ENCODE measurements at regions not wholly inside any gene's neighbourhood (a gene's known extent, or its start where the extent isn't known, plus 50 kb on each side); places are given as distances from the start of the nearest gene placed in this dataset.

GRCh38 chr2:136250131-136250530 lies 132.2 kb upstream of the CXCR4 start:
- H3K4me1 Mint-ChIP-seq: peaks cover 26% of the 10 kb centered on the region
- H3K4me3 Mint-ChIP-seq: no peak overlapping the region
- no peak overlapping the region for H3K27ac Mint-ChIP-seq
- H3K27me3 Mint-ChIP-seq (ENCODE audit: low read depth): peaks cover 11% of the 10 kb centered on the region
- H3K9me3 Mint-ChIP-seq: peaks cover 2% of the 10 kb centered on the region
- no peak for TF ChIP-seq CTCF (IDR thresholded peaks at IDR 0.05; ENCODE audit: unreplicated experiment in 3 of 3)
- no peaks in the 10 kb centered on the region for H3K36me3 Mint-ChIP-seq (ENCODE audit: low read depth)

GRCh38 chr2:136248907-136249306 lies 131.0 kb upstream of the CXCR4 start:
- H3K4me1 Mint-ChIP-seq: peaks cover 27% of the 10 kb centered on the region

GRCh38 chr2:136248242-136248641 lies 130.3 kb upstream of the CXCR4 start:
- Mint-ChIP-seq H3K36me3 (ENCODE audit: low read depth) (no peaks in the 10 kb centered on the region), H3K4me1 (peaks cover 27% of the 10 kb centered on the region), H3K27ac (no peak overlapping the region), H3K27me3 (ENCODE audit: low read depth) (peaks cover 14% of the 10 kb centered on the region), H3K4me3 (no peak overlapping the region), H3K9me3 (peaks cover 2% of the 10 kb centered on the region)
- TF ChIP-seq CTCF (IDR thresholded peaks at IDR 0.05; ENCODE audit: unreplicated experiment in 3 of 3): no peak

More at GRCh38 chr2:136248907-136249306, 131.0 kb upstream of the CXCR4 start:
- Mint-ChIP-seq H3K36me3 (ENCODE audit: low read depth) (no peaks in the 10 kb centered on the region), H3K9me3 (peaks cover 2% of the 10 kb centered on the region), H3K27me3 (ENCODE audit: low read depth) (peaks cover 11% of the 10 kb centered on the region), H3K27ac (no peak overlapping the region), H3K4me3 (no peak overlapping the region)
- TF ChIP-seq CTCF (IDR thresholded peaks at IDR 0.05; ENCODE audit: unreplicated experiment in 3 of 3): no peak

- H3K9me3 Mint-ChIP-seq: no peaks in the 10 kb centered on the region
- no peaks in the 10 kb centered on the region for H3K36me3 Mint-ChIP-seq (ENCODE audit: low read depth)
- no peak for TF ChIP-seq CTCF (IDR thresholded peaks at IDR 0.05; ENCODE audit: unreplicated experiment in 3 of 3)
- H3K27me3 Mint-ChIP-seq (ENCODE audit: low read depth): peaks cover 21% of the 10 kb centered on the region
- no peak overlapping the region for H3K27ac Mint-ChIP-seq
- H3K4me3 Mint-ChIP-seq: no peak overlapping the region
- H3K4me1 Mint-ChIP-seq: peaks cover 26% of the 10 kb centered on the region
Measured at GRCh38 chr2:136247204-136247950, 129.4 kb upstream of the CXCR4 start.

GRCh38 chr2:136246086-136246669 lies 128.2 kb upstream of the CXCR4 start:
- peaks cover 19% of the 10 kb centered on the region for H3K4me1 Mint-ChIP-seq
- TF ChIP-seq CTCF (IDR thresholded peaks at IDR 0.05; ENCODE audit: unreplicated experiment in 3 of 3): no peak
- H3K4me3 Mint-ChIP-seq: no peak overlapping the region
- no peaks in the 10 kb centered on the region for H3K36me3 Mint-ChIP-seq (ENCODE audit: low read depth)
- H3K9me3 Mint-ChIP-seq: no peaks in the 10 kb centered on the region
- peaks cover 29% of the 10 kb centered on the region for H3K27me3 Mint-ChIP-seq (ENCODE audit: low read depth)
- H3K27ac Mint-ChIP-seq: no peak overlapping the region

- Mint-ChIP-seq H3K9me3 (no peaks in the 10 kb centered on the region), H3K27ac (no peak overlapping the region), H3K36me3 (ENCODE audit: low read depth) (no peaks in the 10 kb centered on the region), H3K4me1 (peaks cover 19% of the 10 kb centered on the region), H3K4me3 (peak overlapping the region in 1 of 3 experiments; percentile 16), H3K27me3 (ENCODE audit: low read depth) (peaks cover 38% of the 10 kb centered on the region)
- TF ChIP-seq CTCF (IDR thresholded peaks at IDR 0.05; ENCODE audit: unreplicated experiment in 3 of 3): no peak
Measured at GRCh38 chr2:136245211-136245610, 127.3 kb upstream of the CXCR4 start.

Measured in nephron (organoid).